K562 (cell line): ENCODE measurements at regions not wholly inside any gene's neighbourhood (a gene's known extent, or its start where the extent isn't known, plus 50 kb on each side); places are given as distances from the start of the nearest gene placed in this dataset.

Experiments
- ATAC-seq: fragments of 200-7000 bp; cut with Tn5 transposase; 3 replicates; pipeline ENCODE4 v1.9.1; 2020; ENCODE audit warnings: moderate library complexity
- BruUV-seq: library from RNA; stranded (reverse); fragments of 400-500 nt; replicated peaks from 2 replicates; lab custom pipeline; 2021; lab: Mats Ljungman, UMichigan
- CTCF ChIA-PET: fragments of 300-600 bp; formaldehyde crosslinking; extraction: SDS; loops from one replicate; lab custom pipeline; 2021; ENCODE audit warnings: low intra/inter-chr PET ratio; lab: Yijun Ruan, JAX
- POLR2A ChIA-PET: fragments of 300-600, 350-650 bp; sonication (Branson Sonifier 250); formaldehyde crosslinking; extraction: SDS; loops from one replicate; lab custom pipeline; 2021; ENCODE audit warnings: antibody characterized with exemption, inconsistent platforms; lab: Yijun Ruan, JAX
- DNase-seq, 4 experiments: peaks; one replicate each; pipeline versions ENCODE4 v3.0.0 to v3.0.0-alpha.2; 2011 to 2018; ENCODE audit warnings: low spot score in 3 of 4, mixed read lengths in 3 of 4; ENCODE audit errors: extremely low read depth in 1 of 4
- FAIRE-seq: peaks from 2 replicates; lab custom pipeline; 2011; peaks lifted over from hg19 to GRCh38; lab: Jason Lieb, UNC
- H2AFZ ChIP-seq: 2 replicates; pipeline ENCODE4 v1.6.0; 2011; ENCODE audit warnings: low read depth, low read length, control low read depth, inconsistent platforms
- H3K27ac ChIP-seq: fragments of 200-600 bp; 3 replicates; pipeline ENCODE4 v1.8.0; 2011; ENCODE audit warnings: low read depth, mild to moderate bottlenecking, control low read depth, inconsistent platforms, low read length, moderate library complexity, mixed read lengths; ENCODE audit errors: extremely low read depth
- H3K27me3 ChIP-seq, 2 experiments: fragments of 300-600 bp in 1 of 2; 2 replicates in 1 of 2; 3 replicates in 1 of 2; pipeline versions ENCODE4 v1.6.0 to v1.8.0; 2011; ENCODE audit warnings: inconsistent platforms in 2 of 2, low read length in 2 of 2, mild to moderate bottlenecking in 1 of 2, mixed read lengths in 1 of 2, moderate library complexity in 1 of 2; ENCODE audit not compliant: control insufficient read depth in 2 of 2, insufficient read depth in 2 of 2
- H3K36me3 ChIP-seq: fragments of 300-600 bp; 3 replicates; pipeline ENCODE4 v1.8.0; 2011; ENCODE audit warnings: mild to moderate bottlenecking, low read length, inconsistent platforms; ENCODE audit not compliant: control insufficient read depth, insufficient read depth
- H3K4me1 ChIP-seq, 2 experiments: fragments of 200-600 bp in 1 of 2; replicated peaks in 1 of 2; 2 replicates in 1 of 2; 3 replicates in 1 of 2; pipeline versions ENCODE4 v1.5.1 to v1.8.0; 2011; ENCODE audit warnings: inconsistent platforms in 2 of 2, low read length in 2 of 2, mild to moderate bottlenecking in 1 of 2, mixed read lengths in 1 of 2, moderate library complexity in 1 of 2; ENCODE audit not compliant: control insufficient read depth in 2 of 2, insufficient read depth in 2 of 2
- H3K4me2 ChIP-seq: 2 replicates; pipeline ENCODE4 v1.6.1; 2011; ENCODE audit warnings: low read length, control low read depth, inconsistent platforms, mixed read lengths; ENCODE audit not compliant: insufficient read depth
- H3K4me3 ChIP-seq: fragments of 200-600 bp; sonication (generic), shearing (Covaris generic); 2 replicates; pipeline ENCODE4 v1.5.1; 2016; ENCODE audit warnings: control low read depth, inconsistent platforms
- H3K79me2 ChIP-seq: fragments of 200-600 bp; 3 replicates; pipeline ENCODE4 v1.8.0; 2011; ENCODE audit warnings: low read length, inconsistent platforms; ENCODE audit not compliant: control insufficient read depth, insufficient read depth
- H3K9ac ChIP-seq, 2 experiments: 2 replicates each; pipeline versions ENCODE4 v1.6.0 to v1.6.1; 2011; ENCODE audit warnings: low read depth in 2 of 2, low read length in 2 of 2, control low read depth in 1 of 2, inconsistent platforms in 1 of 2, mild to moderate bottlenecking in 1 of 2, mixed read lengths in 1 of 2; ENCODE audit not compliant: insufficient read depth in 1 of 2
- H3K9me1 ChIP-seq: one replicate; pipeline ENCODE4 v1.6.0; 2011; ENCODE audit warnings: inconsistent platforms, mild to moderate bottlenecking, low read length, moderate library complexity; ENCODE audit not compliant: control insufficient read depth, insufficient read depth
- H3K9me3 ChIP-seq: replicated peaks from 2 replicates; pipeline ENCODE4 v1.5.1; 2011; ENCODE audit warnings: low read depth, low read length, inconsistent platforms; ENCODE audit not compliant: control insufficient read depth, insufficient read depth
- H4K20me1 ChIP-seq: replicated peaks from 2 replicates; pipeline ENCODE4 v1.6.1; 2011; ENCODE audit warnings: low read length, inconsistent platforms, mixed read lengths; ENCODE audit not compliant: control insufficient read depth, insufficient read depth
- IRF2 ChIP-seq: sonication (generic); formaldehyde crosslinking; IDR thresholded peaks from 2 replicates; pipeline ENCODE4 v1.8.1; 2022; ENCODE audit warnings: mild to moderate bottlenecking, missing genetic modification reagents
- NFXL1 ChIP-seq: fragments of 450-650 bp; formaldehyde crosslinking; IDR thresholded peaks from 2 replicates; pipeline ENCODE4 v1.4.0; 2021; ENCODE audit warnings: mild to moderate bottlenecking
- PURB ChIP-seq: sonication (generic); formaldehyde crosslinking; IDR thresholded peaks from 2 replicates; pipeline ENCODE4 v1.9.0; 2021; ENCODE audit warnings: low read depth, mild to moderate bottlenecking, missing genetic modification reagents
- ZBED1 ChIP-seq: IDR thresholded peaks from 2 replicates; pipeline ENCODE4 v1.6.1; 2014
- ZNF121 ChIP-seq: sonication (generic); formaldehyde crosslinking; conservative IDR thresholded peaks from 2 replicates; pipeline ENCODE4 v1.8.0; 2022; ENCODE audit warnings: missing genetic modification reagents
- ZNF696 ChIP-seq: fragments of 250-450 bp; sonication (Bioruptor Pico); conservative IDR thresholded peaks from 2 replicates; pipeline ENCODE4 v1.4.0; 2020; ENCODE audit warnings: mild to moderate bottlenecking, moderate library complexity
- WGBS: fragments of 100-300 bp; shearing (Covaris generic); methylation state at CpG from one replicate; pipeline ENCODE4 v1.1.6; 2016; ENCODE audit warnings: low coverage, mixed read lengths; ENCODE audit not compliant: insufficient coverage; ENCODE audit errors: missing lambda C conversion rate; 5-methylcytosine and 5-hydroxymethylcytosine counted together
- in situ Hi-C: fragments of 300-500 bp; cut with MboI; formaldehyde crosslinking; loops from 4 replicates; pipeline ENCODE4 v1.15.0; 2018; ENCODE audit warnings: inconsistent platforms, mixed read lengths
- intact Hi-C: fragments of 100-400 bp; cut with micrococcal nuclease; formaldehyde crosslinking; loops from 2 replicates; pipeline ENCODE4 v1.14.2; 2022
- TF ChIP-seq, protein P1 (sequence below): fragments of 250-450 bp; sonication (Bioruptor Pico); IDR thresholded peaks from 2 replicates; pipeline ENCODE4 v1.5.0; 2021; ENCODE audit warnings: mild to moderate bottlenecking, moderate library complexity
- TF ChIP-seq, protein P2 (sequence below), 2 experiments: fragments of 450-650 bp in 1 of 2; sonication (generic) in 1 of 2; formaldehyde crosslinking in 1 of 2; IDR thresholded peaks in 1 of 2; conservative IDR thresholded peaks in 1 of 2; 2 replicates each; pipeline versions ENCODE4 v1.6.1 to v1.8.1; 2016 to 2023; ENCODE audit warnings: mild to moderate bottlenecking in 2 of 2, moderate library complexity in 2 of 2, inconsistent platforms in 1 of 2, missing genetic modification reagents in 1 of 2
- TF ChIP-seq, protein P3 (sequence below), 2 experiments: IDR thresholded peaks; 2 replicates each; pipeline ENCODE4 v1.6.1; 2011; ENCODE audit warnings: borderline replicate concordance in 1 of 2, control low read depth in 1 of 2, low read depth in 1 of 2, low read length in 1 of 2, mild to moderate bottlenecking in 1 of 2, mixed read lengths in 1 of 2, moderate library complexity in 1 of 2; ENCODE audit not compliant: insufficient read depth in 1 of 2, insufficient read length in 1 of 2, poor library complexity in 1 of 2, severe bottlenecking in 1 of 2; ENCODE audit errors: extremely low read depth in 1 of 2
- TF ChIP-seq, protein P4 (sequence below): fragments of 200-800 bp; sonication (Bioruptor generic); IDR thresholded peaks from 2 replicates; pipeline ENCODE4 v1.6.1; 2016; ENCODE audit warnings: missing genetic modification characterization, missing compliant biosample characterization

DNA sequence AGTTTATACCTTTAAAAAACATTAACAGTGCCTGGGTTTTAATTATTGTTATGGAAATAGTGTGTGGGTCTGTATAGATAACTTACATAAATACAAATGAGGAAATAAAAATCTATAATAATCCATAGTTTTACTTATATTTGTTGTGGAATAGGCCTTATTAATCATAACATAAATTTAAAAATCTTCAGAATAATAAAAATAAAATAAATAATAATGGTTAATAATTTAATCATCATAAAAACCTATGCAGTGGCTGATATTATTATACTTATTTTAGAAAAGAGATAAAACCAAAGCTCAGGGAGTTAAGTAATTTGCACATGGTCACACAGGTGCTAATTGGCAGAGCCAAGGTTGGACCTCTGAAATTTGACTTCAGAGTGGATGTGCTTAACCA is 785.3 kb upstream of the SEMA6A start (continued):
- TF ChIP-seq, protein P1, sequence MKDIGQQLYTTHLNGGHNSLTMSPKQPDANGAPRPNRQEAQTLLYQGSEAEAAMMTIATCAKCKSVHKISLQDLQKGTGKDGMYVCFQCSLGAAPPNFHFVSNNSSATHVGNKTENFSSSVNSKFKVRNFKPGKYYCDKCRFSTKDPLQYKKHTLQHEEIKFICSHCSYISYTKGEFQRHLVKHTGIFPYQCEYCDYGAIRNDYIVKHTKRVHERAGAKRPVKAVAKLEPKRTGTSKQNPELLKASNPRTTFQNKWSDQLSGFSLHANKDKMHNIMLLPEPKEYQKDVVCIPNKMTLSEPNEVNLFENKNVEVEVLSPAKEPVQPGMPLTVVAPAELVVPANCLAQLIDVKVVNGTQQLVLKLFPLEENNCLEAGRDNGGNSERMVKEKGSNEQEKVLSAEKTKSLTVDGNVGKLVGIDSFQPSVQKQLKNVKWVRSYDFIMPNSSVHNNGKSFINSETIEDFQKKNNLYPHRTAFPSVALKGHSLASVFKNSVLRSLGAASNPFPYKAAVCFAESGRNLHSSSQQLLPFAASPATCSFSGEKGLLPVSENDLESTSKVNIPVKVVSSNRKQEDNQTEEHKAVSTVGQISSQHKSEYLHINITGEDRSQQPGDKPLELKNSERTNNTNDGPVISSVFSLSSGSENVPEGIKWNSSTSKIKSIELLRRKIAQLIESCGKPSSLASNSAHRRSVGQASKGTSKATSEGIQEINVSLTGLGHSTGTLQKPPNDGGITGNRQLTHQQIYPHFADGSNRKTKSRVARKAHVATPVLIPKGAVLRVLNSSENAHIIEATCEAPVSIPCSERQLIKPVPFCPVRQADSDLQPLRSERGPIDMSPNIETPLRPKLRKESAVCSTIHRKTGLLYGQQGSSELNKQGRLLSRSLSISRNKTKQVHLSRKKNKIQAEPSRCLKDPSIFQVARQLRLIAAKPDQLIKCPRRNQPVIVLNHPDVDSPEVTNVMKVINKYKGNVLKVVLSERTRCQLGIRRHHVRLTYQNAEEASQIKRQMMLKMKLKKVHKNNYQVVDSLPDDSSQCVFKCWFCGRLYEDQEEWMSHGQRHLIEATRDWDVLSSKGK (CRISPR knock-in tag): no peak
- TF ChIP-seq, protein P2, sequence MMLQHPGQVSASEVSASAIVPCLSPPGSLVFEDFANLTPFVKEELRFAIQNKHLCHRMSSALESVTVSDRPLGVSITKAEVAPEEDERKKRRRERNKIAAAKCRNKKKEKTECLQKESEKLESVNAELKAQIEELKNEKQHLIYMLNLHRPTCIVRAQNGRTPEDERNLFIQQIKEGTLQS (IDR thresholded peaks at IDR 0.05): no peak
- TF ChIP-seq, protein P2 (CRISPR knock-in tag; conservative IDR thresholded peaks at IDR 0.05): no peak
- no peak for TF ChIP-seq IRF2 (CRISPR knock-in tag)
- no peak for TF ChIP-seq ZNF696 (CRISPR knock-in tag)
- no peak for TF ChIP-seq NFXL1 (CRISPR knock-in tag)

DNA sequence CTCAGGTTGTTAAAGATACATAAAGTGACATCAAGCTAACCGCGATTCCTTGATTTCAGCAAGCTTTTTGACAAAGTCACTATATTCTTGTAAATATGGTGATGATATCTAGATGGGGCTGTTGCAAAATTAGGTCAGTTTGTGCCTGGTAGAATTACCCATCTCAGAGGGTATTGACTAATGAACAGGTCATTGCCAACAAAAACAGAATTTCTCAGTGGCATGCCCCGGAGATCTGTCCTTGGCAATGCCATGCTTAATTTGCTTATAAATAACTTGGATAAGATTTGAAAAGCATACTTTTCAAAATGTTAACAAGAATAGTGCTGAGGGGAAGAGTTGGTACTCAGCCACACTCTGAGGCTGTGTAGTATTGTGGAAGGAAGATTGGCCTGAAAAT is 783.3 kb upstream of the SEMA6A start:
- ChIA-PET CTCF (no interaction called here), POLR2A (no interaction called here)
- H3K27ac ChIP-seq: no peak overlapping the region
- no peaks in the 10 kb centered on the region for H3K4me1 ChIP-seq
- intact Hi-C loops: no loop called here
- WGBS: 0% methylated on average over 3 of the region's 3 CpGs
- H3K36me3 ChIP-seq: no peaks in the 10 kb centered on the region
- DNase-seq (no peak), ATAC-seq (no peak), FAIRE-seq (no peak)
- no peaks in the 10 kb centered on the region for H3K27me3 ChIP-seq
- H3K4me3 ChIP-seq: no peak overlapping the region
- in situ Hi-C loops: no loop called here
- no peaks in the 10 kb centered on the region for H4K20me1 ChIP-seq
- no TSS peak for BruUV-seq
- no peak overlapping the region for H3K9ac ChIP-seq
- H3K9me3 ChIP-seq: no peaks in the 10 kb centered on the region
- no peaks in the 10 kb centered on the region for H3K9me1 ChIP-seq
- no peak overlapping the region for H3K4me2 ChIP-seq
- H2AFZ ChIP-seq: no peak overlapping the region
- no peaks in the 10 kb centered on the region for H3K79me2 ChIP-seq
- TF ChIP-seq ZBED1 (no peak), ZNF121 (CRISPR knock-in tag) (no peak), PURB (CRISPR knock-in tag) (no peak)
- TF ChIP-seq, protein P3, sequence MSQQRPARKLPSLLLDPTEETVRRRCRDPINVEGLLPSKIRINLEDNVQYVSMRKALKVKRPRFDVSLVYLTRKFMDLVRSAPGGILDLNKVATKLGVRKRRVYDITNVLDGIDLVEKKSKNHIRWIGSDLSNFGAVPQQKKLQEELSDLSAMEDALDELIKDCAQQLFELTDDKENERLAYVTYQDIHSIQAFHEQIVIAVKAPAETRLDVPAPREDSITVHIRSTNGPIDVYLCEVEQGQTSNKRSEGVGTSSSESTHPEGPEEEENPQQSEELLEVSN (IDR thresholded peaks at IDR 0.05; ENCODE audit: borderline replicate concordance in 1 of 2, extremely low read depth in 1 of 2, insufficient read depth in 1 of 2, insufficient read length in 1 of 2, low read depth in 1 of 2, low read length in 1 of 2, poor library complexity in 1 of 2, severe bottlenecking in 1 of 2): no peak
- TF ChIP-seq, protein P4, sequence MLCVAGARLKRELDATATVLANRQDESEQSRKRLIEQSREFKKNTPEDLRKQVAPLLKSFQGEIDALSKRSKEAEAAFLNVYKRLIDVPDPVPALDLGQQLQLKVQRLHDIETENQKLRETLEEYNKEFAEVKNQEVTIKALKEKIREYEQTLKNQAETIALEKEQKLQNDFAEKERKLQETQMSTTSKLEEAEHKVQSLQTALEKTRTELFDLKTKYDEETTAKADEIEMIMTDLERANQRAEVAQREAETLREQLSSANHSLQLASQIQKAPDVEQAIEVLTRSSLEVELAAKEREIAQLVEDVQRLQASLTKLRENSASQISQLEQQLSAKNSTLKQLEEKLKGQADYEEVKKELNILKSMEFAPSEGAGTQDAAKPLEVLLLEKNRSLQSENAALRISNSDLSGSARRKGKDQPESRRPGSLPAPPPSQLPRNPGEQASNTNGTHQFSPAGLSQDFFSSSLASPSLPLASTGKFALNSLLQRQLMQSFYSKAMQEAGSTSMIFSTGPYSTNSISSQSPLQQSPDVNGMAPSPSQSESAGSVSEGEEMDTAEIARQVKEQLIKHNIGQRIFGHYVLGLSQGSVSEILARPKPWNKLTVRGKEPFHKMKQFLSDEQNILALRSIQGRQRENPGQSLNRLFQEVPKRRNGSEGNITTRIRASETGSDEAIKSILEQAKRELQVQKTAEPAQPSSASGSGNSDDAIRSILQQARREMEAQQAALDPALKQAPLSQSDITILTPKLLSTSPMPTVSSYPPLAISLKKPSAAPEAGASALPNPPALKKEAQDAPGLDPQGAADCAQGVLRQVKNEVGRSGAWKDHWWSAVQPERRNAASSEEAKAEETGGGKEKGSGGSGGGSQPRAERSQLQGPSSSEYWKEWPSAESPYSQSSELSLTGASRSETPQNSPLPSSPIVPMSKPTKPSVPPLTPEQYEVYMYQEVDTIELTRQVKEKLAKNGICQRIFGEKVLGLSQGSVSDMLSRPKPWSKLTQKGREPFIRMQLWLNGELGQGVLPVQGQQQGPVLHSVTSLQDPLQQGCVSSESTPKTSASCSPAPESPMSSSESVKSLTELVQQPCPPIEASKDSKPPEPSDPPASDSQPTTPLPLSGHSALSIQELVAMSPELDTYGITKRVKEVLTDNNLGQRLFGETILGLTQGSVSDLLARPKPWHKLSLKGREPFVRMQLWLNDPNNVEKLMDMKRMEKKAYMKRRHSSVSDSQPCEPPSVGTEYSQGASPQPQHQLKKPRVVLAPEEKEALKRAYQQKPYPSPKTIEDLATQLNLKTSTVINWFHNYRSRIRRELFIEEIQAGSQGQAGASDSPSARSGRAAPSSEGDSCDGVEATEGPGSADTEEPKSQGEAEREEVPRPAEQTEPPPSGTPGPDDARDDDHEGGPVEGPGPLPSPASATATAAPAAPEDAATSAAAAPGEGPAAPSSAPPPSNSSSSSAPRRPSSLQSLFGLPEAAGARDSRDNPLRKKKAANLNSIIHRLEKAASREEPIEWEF (CRISPR knock-in tag): no peak
